Urinary bladder (tissue), 3 donors: ENCODE measurements at regions not wholly inside any gene's neighbourhood (a gene's known extent, or its start where the extent isn't known, plus 50 kb on each side); places are given as distances from the start of the nearest gene placed in this dataset.

Source experiments
- DNase-seq: peaks from one replicate; pipeline ENCODE4 v3.0.0-alpha.2; 2015; ENCODE audit errors: extremely low spot score
- H3K27ac ChIP-seq: one replicate; pipeline ENCODE4 v1.5.1; 2013; ENCODE audit warnings: low read depth, mild to moderate bottlenecking, moderate library complexity
- H3K36me3 ChIP-seq: one replicate; pipeline ENCODE4 v1.6.1; 2013; ENCODE audit warnings: mild to moderate bottlenecking, moderate library complexity; ENCODE audit not compliant: insufficient read depth
- H3K4me1 ChIP-seq: one replicate; pipeline ENCODE4 v1.6.1; 2013; ENCODE audit warnings: mild to moderate bottlenecking, moderate library complexity; ENCODE audit not compliant: insufficient read depth
- H3K4me3 ChIP-seq: one replicate; pipeline ENCODE4 v1.5.1; 2013; ENCODE audit warnings: low read depth, low read length
- WGBS: extraction: QIAGEN DNeasy Blood & Tissue Kit; methylation state at CpG from one replicate; pipeline ENCODE4 v1.1.7; 2013; 5-methylcytosine and 5-hydroxymethylcytosine counted together
- donor health status: healthy with polysubstance abuse.
- donor health status: healthy.

DNA sequence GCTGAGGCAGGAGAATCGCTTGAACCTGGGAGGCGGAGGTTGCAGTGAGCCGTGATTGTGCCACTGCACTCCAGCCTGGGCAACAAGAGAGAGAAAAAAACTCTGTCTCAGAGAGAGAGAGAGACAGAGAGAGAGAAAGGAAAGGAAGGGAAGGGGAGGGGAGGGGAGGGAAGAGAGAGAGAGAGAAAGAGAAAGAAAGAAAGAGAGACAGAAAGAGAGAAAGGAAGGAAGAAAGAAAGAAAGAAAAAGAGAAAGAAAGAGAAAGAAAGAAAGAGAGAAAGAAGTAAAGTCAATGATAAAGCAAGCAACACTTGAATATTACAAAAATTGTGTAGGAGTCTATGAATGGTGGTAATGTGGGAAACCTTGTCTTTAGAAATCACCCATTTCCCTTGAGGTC, 133.6 kb upstream of the MSX2 start:
- 91% methylated on average over 3 of the region's 3 CpGs for WGBS
- Histone ChIP-seq H3K4me3 (no peak overlapping the region), H3K4me1 (no peaks in the 10 kb centered on the region), H3K27ac (no peak overlapping the region), H3K36me3 (no peaks in the 10 kb centered on the region)
- no peak for DNase-seq

DNA sequence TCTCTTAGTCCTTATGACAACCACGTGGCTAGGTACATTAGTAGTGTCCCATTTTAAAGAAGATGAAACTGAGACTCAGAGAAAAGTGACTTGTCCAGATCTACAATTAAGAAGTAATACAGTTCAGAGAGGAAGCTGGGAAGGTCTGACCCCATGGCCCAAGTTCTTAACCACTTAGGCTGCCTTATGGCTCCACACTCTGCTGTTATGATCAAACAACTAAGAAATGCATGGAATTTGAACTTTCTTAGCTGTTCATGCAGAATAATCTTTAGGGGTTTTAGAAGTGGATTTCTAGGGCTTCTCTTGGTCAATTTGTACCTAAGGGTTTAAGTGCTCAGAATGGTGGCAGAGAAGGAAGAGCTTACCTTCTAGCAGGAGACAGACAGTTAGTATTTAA, 128.0 kb upstream of the MSX2 start:
- WGBS: 91% methylated on average over 1 of the region's 1 CpG

DNA sequence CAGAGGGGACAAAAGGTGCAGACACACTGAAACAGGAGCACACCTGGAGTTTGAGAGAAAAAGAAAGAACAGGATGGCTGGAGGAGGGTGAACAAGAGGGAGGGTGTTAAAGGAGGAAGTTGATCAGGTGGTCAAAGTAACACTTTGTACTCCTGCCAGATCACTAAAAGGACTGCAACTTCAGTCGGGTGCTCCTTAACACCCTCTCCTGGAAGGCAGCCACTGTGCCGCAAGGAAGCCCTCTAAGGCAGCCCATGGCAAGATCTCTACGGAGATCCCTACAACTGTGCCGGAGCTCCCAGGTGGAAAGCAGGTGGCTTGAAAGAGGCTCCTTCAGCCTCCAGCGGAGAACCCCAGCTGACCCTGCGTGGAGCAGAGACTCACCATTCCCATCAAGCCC, 124.4 kb upstream of the MSX2 start:
- WGBS: 21% methylated on average over 6 of the region's 6 CpGs
- H3K36me3 ChIP-seq: no peaks in the 10 kb centered on the region
- no peak for DNase-seq
- no peak overlapping the region for H3K27ac ChIP-seq
- H3K4me1 ChIP-seq: no peaks in the 10 kb centered on the region
- H3K4me3 ChIP-seq: no peak overlapping the region

More for the DNA sequence above, 128.0 kb upstream of the MSX2 start:
- no peaks in the 10 kb centered on the region for H3K36me3 ChIP-seq
- no peak overlapping the region for H3K27ac ChIP-seq
- DNase-seq: no peak
- no peak overlapping the region for H3K4me3 ChIP-seq
- no peaks in the 10 kb centered on the region for H3K4me1 ChIP-seq

DNA sequence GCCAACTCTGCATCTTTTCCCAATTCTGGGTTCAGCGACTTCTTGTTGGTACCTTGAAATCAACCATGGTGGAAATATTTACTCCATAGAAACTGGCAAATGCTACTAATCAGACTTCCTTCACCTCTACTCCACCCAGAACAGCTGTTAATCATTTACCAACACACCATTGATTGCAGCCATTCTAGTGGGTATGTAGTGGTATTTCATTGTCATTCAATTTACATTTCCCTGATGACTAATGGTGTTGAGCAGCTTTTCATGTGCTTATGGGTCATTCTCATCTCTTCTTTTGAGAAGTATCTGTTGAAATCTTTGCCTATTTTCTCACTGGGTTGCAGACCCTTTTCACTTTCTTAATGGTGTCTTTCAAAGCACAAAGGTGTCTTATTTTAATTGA, 122.4 kb upstream of the MSX2 start:
- Histone ChIP-seq H3K4me1 (no peaks in the 10 kb centered on the region), H3K27ac (no peak overlapping the region), H3K36me3 (no peaks in the 10 kb centered on the region), H3K4me3 (no peak overlapping the region)
- no peak for DNase-seq
- 97% methylated on average over 1 of the region's 1 CpG for WGBS

DNA sequence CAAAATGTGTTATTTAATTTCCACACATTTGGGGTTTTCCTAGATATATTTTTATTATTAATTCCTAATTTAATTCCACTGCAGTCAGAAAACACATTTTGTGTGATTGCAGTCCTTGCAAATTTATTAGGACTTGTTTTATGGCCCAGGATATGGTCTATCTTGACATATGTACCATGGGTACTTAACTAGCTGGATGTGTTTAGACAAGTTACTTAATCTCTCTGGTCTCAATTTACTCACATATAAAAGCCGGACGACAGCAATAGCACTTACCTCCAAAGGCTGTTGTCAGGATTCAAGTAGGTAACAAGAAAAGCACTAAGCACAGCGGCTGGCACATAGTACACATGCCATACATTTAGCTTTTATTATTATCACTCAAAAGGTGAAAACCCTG, 118.2 kb upstream of the MSX2 start:
- no peaks in the 10 kb centered on the region for H3K4me1 ChIP-seq
- no peak for DNase-seq
- no peak overlapping the region for H3K4me3 ChIP-seq
- no peaks in the 10 kb centered on the region for H3K36me3 ChIP-seq
- H3K27ac ChIP-seq: no peak overlapping the region
- WGBS: 55% methylated on average over 3 of the region's 3 CpGs

DNA sequence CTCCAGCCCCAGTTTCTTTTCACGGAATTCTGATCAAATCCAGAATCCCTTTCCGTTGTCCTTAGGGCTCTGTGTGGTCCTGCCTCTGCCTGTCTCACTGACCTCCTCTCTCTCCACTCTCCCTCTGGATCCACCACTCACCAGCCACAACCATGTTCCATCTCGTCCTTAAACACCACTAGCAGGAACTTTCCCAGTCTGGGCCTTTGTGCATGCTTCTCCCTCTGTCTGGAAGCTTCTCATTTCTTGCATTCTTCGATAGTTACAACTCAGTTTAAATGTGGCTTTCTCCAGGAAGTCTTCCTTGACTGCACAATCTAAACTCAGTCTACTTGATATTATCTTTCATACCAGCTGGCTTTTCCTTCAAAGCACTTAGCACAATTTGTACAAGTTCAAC, 117.7 kb upstream of the MSX2 start:
- Histone ChIP-seq H3K4me3 (no peak overlapping the region), H3K27ac (no peak overlapping the region), H3K4me1 (no peaks in the 10 kb centered on the region), H3K36me3 (no peaks in the 10 kb centered on the region)
- DNase-seq: no peak
- 43% methylated on average over 4 of the region's 4 CpGs for WGBS

DNA sequence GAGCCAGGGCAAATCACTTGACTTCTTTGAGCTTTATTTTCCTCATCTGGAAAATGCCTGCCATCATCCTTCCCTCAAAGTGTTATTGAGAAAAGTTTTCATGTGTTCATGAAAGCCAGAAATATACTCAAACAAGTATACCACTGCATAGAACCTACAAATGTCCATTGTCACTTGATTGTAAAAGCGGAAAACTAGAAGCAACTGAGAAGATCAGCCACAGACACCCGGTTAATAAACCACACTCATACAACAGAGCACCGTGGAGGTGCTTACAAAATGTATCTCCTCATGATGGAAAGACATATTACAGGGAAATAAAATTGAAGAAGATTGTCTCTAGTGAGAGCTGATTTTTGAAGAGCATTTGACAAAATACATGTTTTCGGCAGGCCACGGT, 117.2 kb upstream of the MSX2 start:
- 93% methylated on average over 5 of the region's 5 CpGs for WGBS
- Histone ChIP-seq H3K4me1 (no peaks in the 10 kb centered on the region), H3K4me3 (no peak overlapping the region)

DNA sequence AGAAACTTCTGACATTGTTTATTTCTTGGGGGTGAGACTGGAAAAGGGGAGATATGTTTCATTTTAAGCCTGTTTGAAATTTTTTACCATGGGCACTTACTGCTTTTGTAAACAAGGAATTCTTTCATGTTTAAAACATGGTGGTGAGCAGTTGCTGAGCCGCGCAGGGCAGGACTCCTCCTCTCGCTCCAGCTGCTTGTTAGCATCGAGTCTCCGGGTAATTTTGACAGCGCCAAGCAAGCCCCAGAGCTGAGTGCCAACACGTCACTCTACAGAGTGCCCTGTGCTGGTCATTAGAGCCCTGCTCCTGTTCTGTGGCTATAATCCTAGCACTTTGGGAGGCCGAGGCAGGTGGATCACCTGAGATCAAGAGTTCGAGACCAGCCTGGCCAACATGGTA, 116.5 kb upstream of the MSX2 start:
- WGBS: 74% methylated on average over 9 of the region's 9 CpGs
- Histone ChIP-seq H3K4me3 (no peak overlapping the region), H3K4me1 (no peaks in the 10 kb centered on the region), H3K27ac (no peak overlapping the region), H3K36me3 (no peaks in the 10 kb centered on the region)
- no peak for DNase-seq

More for the DNA sequence above, 117.2 kb upstream of the MSX2 start:
- H3K27ac ChIP-seq: no peak overlapping the region
- no peak for DNase-seq
- no peaks in the 10 kb centered on the region for H3K36me3 ChIP-seq

DNA sequence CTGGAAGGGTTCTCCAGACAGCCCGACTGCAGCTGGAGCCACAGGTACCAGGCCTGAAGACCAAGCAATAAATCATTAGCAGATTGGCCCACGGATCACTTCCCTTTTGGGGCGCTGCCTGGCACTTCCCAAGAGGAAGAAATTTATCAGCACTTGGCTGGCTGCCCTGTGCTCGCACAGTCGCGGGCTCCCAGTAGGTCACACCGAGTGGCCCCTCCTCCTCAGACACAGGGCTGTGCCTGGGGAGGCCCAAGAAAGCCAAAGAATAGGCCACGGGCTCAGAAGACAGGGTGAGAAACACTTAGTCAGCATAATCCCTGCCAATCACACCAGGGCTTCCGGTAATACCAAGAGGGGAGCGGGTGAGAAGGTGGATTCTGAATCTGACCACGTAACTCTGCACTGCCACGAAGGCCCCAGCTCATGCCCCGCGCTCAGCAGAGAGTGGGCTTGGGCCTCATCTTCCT, 115.7 kb upstream of the MSX2 start:
- H3K27ac ChIP-seq: no peak overlapping the region
- WGBS: 37% methylated on average over 14 of the region's 14 CpGs
- no peak overlapping the region for H3K4me3 ChIP-seq
- no peaks in the 10 kb centered on the region for H3K4me1 ChIP-seq
- H3K36me3 ChIP-seq: no peaks in the 10 kb centered on the region
- DNase-seq: no peak

DNA sequence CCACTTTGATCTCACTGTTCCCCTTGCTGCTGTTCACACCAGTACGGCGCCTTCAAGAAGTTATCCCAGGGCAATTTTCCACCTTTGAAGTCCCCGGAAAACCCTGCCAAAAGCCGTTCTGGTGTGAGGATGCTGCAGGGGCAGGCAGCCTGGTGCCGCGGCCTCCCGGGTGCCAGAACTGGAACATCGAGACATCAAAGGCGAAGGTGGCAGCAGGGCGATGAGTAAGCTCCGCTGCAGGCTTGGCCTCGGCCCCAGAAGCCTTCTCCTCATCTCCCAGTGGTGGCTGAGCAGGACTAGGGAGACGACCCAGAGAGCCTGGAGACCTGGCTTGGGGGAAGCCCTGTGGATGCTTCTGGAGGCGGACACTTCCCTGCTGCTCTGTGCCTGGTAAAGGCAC, 115.3 kb upstream of the MSX2 start:
- Histone ChIP-seq H3K4me3 (no peak overlapping the region), H3K27ac (no peak overlapping the region), H3K4me1 (no peaks in the 10 kb centered on the region), H3K36me3 (no peaks in the 10 kb centered on the region)
- 50% methylated on average over 14 of the region's 14 CpGs for WGBS
- DNase-seq: no peak

DNA sequence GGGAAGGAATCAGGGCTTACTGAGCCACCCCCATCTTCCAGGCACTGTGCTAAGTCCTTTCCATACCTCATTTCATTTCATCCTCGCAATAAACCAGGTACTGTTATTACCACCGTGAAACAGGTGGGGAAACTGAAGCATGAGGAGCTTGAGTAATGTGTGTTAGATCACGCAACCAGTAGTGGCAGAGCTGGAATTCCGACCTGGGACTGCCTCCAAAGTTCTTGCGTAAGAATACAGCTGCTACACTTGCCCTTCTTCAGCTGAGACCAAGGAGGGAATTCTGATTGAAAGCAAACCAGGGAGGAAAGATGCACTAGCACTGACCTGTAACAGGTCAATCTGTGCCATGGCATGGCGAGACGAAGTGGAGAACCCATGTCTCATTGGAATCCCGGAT, 113.4 kb upstream of the MSX2 start:
- Histone ChIP-seq H3K27ac (no peak overlapping the region), H3K4me3 (no peak overlapping the region), H3K4me1 (no peaks in the 10 kb centered on the region), H3K36me3 (no peaks in the 10 kb centered on the region)
- 63% methylated on average over 8 of the region's 8 CpGs for WGBS
- DNase-seq: no peak

DNA sequence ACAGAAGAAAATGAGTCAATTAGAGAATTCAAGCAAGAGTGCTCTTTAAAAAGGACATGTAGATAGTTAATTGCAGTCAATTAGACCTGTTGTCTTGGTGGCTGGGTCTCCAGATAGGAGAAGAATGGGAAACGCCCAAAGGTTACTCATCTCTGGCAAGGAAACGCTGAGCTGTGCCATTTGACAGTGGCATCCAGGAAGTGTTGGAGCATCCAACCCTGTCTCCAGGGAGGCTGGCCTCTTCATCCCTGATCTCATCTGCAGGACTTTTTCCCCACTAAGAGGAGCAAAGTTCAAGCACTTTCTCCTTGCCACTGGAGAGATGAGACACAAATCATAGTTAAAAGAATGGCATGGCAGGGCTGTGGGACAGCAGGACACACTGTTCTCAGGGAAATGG, 111.7 kb upstream of the MSX2 start:
- no peak overlapping the region for H3K27ac ChIP-seq
- no peaks in the 10 kb centered on the region for H3K36me3 ChIP-seq
- H3K4me3 ChIP-seq: no peak overlapping the region
- 71% methylated on average over 2 of the region's 2 CpGs for WGBS
- no peak for DNase-seq
- no peaks in the 10 kb centered on the region for H3K4me1 ChIP-seq

DNA sequence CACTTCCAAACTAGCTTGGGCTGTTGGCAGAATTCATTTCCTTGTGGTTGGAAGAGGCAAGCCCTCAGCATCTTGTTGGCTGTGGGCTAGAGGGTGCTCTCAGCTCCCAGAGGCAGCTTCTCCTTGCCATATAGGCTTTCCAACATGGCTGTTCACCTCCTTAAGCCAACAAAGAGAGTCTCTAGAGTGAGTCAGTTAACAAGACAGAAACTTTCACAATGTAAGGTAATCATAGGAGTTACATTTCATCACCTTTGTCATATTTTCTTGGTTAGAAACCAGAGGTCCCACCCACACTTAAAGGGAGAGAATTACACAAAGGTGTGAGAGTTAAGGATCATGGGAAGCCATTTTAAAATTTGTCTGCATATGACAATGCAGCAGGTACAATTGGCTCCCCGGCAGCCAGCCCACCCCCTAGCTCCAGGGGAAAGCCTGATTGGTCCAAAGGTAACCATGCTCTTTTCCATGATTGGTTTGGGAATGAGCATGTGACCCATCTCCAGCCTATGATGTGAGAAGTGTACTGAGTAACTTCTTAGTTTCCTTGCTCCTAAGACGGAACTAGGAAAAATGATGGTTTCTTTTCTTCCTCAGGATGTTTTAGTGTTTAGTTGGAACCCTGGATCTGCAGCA, 109.8 kb upstream of the MSX2 start:
- H3K4me1 ChIP-seq: no peaks in the 10 kb centered on the region
- no peak overlapping the region for H3K27ac ChIP-seq
- H3K36me3 ChIP-seq: no peaks in the 10 kb centered on the region
- no peak overlapping the region for H3K4me3 ChIP-seq
- DNase-seq: no peak
- 95% methylated on average over 2 of the region's 2 CpGs for WGBS

DNA sequence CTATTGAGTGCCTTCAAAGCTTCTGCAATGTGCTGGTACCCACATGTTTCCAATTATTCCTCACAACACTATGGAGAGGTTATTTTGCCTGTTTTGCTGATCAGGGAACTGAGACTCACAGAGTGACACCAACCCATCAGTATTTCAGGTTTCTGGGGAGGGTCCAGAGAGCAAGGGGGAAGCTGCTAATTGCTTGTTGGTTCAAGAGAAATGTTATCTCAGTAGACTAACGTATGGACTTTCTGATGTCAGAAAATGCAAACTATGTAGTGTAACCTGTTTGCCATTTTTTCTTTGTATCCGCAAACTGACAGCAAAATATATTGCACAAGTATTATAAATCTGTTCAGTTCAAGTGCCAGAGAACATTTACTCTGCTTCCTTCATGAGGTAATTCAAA, 108.3 kb upstream of the MSX2 start:
- DNase-seq: no peak
- no peaks in the 10 kb centered on the region for H3K36me3 ChIP-seq
- no peak overlapping the region for H3K27ac ChIP-seq
- no peak overlapping the region for H3K4me3 ChIP-seq
- no peaks in the 10 kb centered on the region for H3K4me1 ChIP-seq
- WGBS: 70% methylated on average over 2 of the region's 2 CpGs

DNA sequence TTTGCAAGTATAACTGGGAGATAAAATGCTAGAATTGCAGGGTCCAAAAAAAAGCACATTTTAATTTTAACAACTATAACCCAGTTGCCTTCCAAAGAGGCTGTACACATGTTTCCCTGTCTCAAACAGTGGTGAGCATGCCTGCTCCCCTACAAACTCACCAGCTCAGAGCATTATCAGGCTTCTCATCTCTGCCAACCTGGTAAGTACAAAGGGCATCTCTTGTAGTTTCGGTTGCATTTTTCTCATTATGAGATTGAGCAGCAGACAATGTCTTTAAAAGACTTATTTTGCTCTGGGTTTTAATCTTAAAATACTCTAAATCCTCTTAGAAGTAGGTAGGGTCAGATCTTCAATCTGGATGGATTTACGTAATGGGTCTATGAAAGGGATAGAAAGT, 107.1 kb upstream of the MSX2 start:
- H3K27ac ChIP-seq: no peak overlapping the region
- 87% methylated on average over 2 of the region's 2 CpGs for WGBS

More for the DNA sequence above, 107.1 kb upstream of the MSX2 start:
- Histone ChIP-seq H3K4me1 (no peaks in the 10 kb centered on the region), H3K36me3 (no peaks in the 10 kb centered on the region), H3K4me3 (no peak overlapping the region)
- no peak for DNase-seq
